ENCODE measurements at regions not wholly inside any gene's neighbourhood (a gene's known extent, or its start where the extent isn't known, plus 50 kb on each side); places are given as distances from the start of the nearest gene placed in this dataset.
"Not testable (repeated sequence)": the region's sequence is repeated elsewhere in the genome, so short reads cannot be mapped to it uniquely, and the experiment has no call there.

DNA sequence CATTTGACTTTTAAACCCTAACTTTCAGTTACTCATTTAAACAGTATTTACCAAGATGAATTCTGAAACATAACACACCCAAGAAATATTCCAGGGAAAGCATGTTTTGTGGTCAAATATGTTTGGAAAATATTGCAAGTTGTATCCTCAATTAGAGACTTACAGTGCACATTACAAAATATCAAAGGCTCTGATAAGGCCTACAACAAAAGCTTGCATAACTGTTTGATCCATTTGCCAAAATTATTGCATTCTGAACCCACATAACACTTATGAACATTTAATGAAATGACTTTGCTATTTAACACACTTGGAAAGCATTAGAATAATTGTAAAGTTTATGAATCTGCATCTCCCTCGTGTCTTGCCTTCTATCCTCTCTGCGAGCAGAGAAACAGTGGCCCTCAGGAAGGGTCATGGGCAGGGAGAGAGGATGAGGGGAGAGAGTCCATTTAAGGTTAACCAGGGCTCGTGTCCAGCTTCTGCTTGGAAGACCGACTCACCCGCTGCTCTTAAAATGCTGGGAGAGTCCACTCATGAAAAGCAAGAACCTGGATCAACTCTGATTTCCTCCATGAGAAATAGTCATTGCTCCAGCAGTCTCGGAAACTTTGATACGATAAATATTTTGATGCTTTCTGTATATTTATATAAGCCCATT is 408.2 kb upstream of the ZMIZ1 start:
- no peak for DNase-seq

DNA sequence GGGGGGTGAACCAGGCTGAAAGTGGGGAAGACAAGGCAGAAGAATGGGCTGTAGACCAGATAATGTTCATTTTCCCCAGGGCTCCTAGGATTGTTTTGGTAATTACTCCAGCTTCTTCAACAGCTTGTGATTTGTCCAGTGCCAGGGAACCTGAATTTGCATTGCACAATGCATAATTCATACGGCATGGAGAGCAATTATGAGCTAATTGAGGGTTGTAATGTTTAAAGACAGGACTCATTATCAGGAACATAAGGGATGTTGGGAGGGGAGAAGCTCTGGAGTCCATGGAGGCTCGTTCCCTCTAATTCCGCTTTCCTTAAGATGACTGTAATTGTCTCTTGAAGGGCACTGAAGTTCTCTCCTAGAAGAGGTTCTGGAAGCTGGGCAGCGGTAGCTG is 405.0 kb upstream of the ZMIZ1 start:
- DNase-seq = no peak

- no peak for DNase-seq
These were observed 403.7 kb upstream of the ZMIZ1 start for GRCh38 chr10:78664929-78665553.

DNA sequence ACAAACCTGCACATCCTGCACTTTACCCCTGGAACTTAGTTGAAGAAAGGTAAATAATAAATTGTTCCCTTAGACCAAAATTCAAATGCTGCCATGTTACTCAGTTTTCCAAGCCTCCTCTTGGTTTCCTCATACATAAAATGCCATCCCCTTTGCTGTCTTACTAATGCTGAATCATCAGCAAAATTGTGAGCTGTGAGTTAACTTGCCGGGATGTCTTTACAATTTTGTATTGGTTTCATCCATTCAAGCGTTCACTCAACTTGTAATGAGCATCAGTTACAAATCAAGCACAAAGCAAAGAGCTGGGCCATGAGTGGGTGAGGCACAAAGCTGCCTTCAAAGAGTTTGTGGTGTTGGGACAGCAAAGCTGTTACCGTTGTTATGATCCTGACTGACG is 395.8 kb upstream of the ZMIZ1 start:
- DNase-seq = peak; percentile 78

GRCh38 chr10:78681141-78681540 is 387.6 kb upstream of the ZMIZ1 start:
- not testable (repeated sequence) for DNase-seq

- DNase-seq = not testable (repeated sequence)
These were observed 386.8 kb upstream of the ZMIZ1 start for GRCh38 chr10:78681986-78682385.

- peak; percentile 30 for DNase-seq
These were observed 383.8 kb upstream of the ZMIZ1 start for GRCh38 chr10:78684947-78685346.

DNA sequence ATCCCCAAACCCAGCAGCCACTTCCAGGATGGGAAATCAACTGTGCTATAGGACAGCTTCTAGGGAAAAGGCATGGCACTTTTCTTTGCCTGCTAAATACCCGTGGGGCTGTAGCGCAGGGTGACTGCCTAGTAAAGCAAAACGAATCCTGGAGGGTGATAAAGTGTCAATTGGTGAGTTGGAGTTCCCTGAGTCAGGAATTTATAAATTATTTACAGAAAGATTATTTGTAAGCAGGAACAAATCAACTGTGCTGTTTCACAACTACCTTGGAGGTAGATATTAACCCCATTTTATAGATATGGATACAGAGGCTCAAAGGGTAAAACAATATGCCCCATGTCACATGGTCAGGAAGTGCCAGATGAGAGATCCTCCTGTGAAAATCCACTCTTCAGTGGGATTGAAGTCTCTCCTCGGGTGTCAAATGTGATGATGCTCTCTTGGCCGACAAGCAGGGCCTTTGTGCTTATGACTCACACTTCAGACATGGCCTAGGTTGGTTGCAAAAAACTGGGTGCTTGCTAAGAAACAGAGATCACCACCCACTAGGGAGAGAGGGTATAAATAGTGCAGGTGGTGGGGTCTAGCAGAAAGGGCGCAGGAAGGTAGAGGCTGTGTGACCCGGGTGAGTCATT is 383.2 kb upstream of the ZMIZ1 start:
- no peak for DNase-seq

- DNase-seq = no peak
These were observed 382.2 kb upstream of the ZMIZ1 start for GRCh38 chr10:78686444-78687060.

GRCh38 chr10:78687626-78688025 is 381.1 kb upstream of the ZMIZ1 start:
- DNase-seq = peak; percentile 49

- DNase-seq = peak; percentile 71
These were observed 380.4 kb upstream of the ZMIZ1 start for GRCh38 chr10:78688230-78688900.

GRCh38 chr10:78688901-78689583 is 379.7 kb upstream of the ZMIZ1 start:
- DNase-seq = peak; percentile 94

- DNase-seq = no peak
These were observed 379.2 kb upstream of the ZMIZ1 start for GRCh38 chr10:78689584-78689935.

DNA sequence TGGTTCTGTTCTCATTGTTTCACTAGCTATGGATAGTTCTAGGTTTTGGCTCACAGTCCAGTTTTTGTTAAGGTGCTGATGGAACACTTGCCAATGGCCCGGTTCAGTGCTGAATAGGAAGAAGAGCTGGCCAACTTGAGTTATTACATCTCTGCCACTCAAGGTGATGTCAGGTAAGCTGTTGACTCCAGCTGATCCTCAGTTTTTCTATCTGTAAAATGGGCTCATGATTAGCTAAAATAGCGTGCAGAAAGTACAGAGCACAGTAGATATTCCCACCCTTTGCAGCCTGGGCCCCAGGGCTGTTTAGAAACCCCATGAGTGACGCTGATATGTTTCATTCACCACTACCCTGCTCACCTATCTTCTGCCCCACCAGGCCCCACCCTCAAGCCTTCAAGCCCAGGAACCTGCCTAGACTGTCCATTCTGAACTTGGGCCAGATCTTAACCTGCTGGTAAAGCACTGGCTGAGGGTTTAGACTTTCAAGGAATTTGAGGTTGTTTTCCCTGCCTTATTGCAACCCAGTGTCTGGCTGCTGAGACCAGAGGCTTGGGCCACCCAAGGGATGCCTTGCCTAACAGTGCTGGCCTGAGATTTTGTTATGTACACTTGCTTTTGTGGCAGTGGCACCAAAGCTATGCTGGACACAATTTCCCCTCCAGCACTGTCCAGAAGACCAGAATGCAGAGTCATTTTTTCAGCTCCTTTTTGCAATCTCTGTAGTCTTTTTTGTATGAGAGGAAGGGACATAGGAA is 378.2 kb upstream of the ZMIZ1 start:
- DNase-seq = no peak

GRCh38 chr10:78691301-78692030 is 377.3 kb upstream of the ZMIZ1 start:
- no peak for DNase-seq

- no peak for DNase-seq
These were observed 376.7 kb upstream of the ZMIZ1 start for GRCh38 chr10:78692071-78692470.

DNA sequence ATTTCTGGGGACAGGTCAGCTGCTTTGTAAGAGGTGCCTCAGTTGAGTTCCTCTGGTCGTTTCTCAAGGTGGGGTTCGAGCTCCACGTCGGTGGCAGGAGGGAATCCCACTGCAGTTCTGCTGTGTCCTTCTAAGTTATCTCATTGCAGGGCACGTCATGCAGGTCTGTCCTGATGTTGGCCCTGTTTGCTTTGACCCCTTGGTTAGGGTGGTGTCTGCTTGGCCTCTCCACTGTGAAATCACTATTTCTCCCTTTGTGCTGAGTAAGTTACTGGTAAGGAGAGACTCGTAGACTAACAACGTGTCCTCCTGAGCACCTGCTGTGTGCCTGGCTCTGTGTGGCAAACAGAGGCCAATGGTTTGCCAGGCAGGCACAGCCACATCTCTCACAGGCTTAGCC is 372.9 kb upstream of the ZMIZ1 start:
- DNase-seq = no peak

DNA sequence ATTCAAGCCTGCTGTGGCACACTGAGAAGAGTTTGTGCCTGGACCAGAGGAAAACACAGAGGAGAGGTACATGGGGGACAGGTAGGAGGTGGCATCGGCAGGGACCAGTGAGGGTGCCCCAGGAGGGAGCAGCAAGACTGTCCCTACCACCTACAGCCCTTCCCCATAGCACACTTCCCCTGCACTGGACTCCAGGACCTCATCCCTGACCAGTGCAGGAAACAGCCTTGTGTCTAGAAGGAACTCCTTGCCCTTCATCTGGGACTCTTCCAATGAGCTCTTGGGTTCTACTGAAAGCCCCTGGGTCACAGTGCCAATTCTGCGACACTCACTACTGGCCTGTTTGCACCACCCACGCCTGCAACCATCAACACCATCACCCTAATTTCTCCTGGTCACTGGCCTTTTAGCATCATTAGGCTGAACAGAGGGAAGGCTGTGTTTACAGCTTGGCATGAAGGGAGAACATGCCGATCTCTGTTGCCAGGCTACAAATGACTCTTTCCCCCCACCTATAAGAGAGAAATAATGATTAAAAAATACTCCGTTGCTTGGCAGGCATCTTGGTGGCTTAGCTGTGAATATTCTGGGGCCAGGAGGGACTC is 371.9 kb upstream of the ZMIZ1 start:
- DNase-seq = no peak

DNA sequence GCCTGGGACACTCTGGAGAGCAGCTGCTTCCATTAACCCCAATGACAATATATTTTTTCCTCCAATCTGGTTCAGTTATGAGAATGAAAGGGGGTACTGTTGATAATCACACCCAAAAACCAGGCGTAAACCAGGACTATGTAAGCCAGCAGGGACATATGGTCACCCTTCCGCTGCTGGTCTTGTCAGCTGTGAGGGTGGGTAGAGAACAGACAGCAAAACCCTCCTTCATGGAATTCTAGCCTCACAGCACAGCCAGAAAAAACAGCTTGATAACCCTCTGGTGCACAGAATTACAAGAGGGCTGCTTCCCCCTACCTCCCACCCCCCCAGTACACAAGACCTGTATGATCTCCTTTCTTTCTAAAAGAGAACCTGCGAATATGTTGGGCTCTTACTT is 368.8 kb upstream of the ZMIZ1 start:
- no peak for DNase-seq

DNA sequence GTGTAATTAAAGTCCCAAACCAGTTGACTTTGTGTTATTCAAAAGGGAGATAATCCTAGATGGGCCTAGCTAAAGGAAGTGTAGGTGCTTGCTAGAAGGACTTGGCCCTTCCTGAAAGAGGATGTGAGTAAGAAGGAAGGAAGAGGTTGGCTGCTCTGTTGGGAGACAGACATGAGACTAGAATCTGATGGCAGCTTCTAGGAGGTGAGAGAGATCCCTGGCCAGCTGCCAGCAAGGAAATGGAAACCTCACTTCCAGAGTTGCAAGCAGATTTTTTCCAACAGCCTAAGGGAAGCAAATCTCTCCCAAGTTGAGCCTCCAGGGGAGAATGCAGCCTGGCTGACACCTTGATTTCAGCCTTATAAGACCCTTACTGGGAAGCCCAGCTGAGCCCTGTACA is 368.4 kb upstream of the ZMIZ1 start:
- DNase-seq = peak; percentile 39

All from eye (tissue), 1 donor.